HG03175 (cell line): ENCODE measurements at regions not wholly inside any gene's neighbourhood (a gene's known extent, or its start where the extent isn't known, plus 50 kb on each side); places are given as distances from the start of the nearest gene placed in this dataset.
"Not testable (repeated sequence)": the region's sequence is repeated elsewhere in the genome, so short reads cannot be mapped to it uniquely, and the experiment has no call there.

Source experiments
- ATAC-seq: cut with Tn5 transposase; IDR thresholded peaks from one replicate; pipeline ENCODE4 v1.9.1; 2021; ENCODE audit warnings: mild to moderate bottlenecking, moderate library complexity; ENCODE audit not compliant: unreplicated experiment

GRCh38 chr7:52782348-52782747, 253.1 kb upstream of the POM121L12 start:
- ATAC-seq: no peak

- no peak for ATAC-seq
These were observed 254.2 kb upstream of the POM121L12 start for GRCh38 chr7:52781250-52781649.

- ATAC-seq: no peak
These were observed 256.4 kb upstream of the POM121L12 start for GRCh38 chr7:52779004-52779403.

- no peak for ATAC-seq
These were observed 258.2 kb upstream of the POM121L12 start for GRCh38 chr7:52777051-52777822.

- no peak for ATAC-seq
These were observed 259.6 kb upstream of the POM121L12 start for GRCh38 chr7:52775876-52776275.

GRCh38 chr7:52771177-52771576, 264.3 kb upstream of the POM121L12 start:
- ATAC-seq: no peak

- ATAC-seq: no peak
These were observed 270.8 kb upstream of the POM121L12 start for GRCh38 chr7:52764492-52765169.

GRCh38 chr7:52758356-52758755, 277.1 kb upstream of the POM121L12 start:
- no peak for ATAC-seq

GRCh38 chr7:52753855-52754254, 281.6 kb upstream of the POM121L12 start:
- no peak for ATAC-seq

- ATAC-seq: no peak
These were observed 282.5 kb upstream of the POM121L12 start for GRCh38 chr7:52752891-52753290.

- no peak for ATAC-seq
These were observed 285.6 kb upstream of the POM121L12 start for GRCh38 chr7:52749880-52750279.

- ATAC-seq: no peak
These were observed 287.6 kb upstream of the POM121L12 start for GRCh38 chr7:52747817-52748216.

- ATAC-seq: no peak
These were observed 293.7 kb upstream of the POM121L12 start for GRCh38 chr7:52741670-52742290.

GRCh38 chr7:52735656-52736055, 299.8 kb upstream of the POM121L12 start:
- ATAC-seq: no peak

GRCh38 chr7:52728683-52729082, 306.8 kb upstream of the POM121L12 start:
- ATAC-seq: not testable (repeated sequence)

GRCh38 chr7:52727632-52728031, 307.8 kb upstream of the POM121L12 start:
- no peak for ATAC-seq

GRCh38 chr7:52726986-52727385, 308.4 kb upstream of the POM121L12 start:
- ATAC-seq: no peak

GRCh38 chr7:52726493-52726892, 308.9 kb upstream of the POM121L12 start:
- no peak for ATAC-seq

- no peak for ATAC-seq
These were observed 311.8 kb upstream of the POM121L12 start for GRCh38 chr7:52723606-52724005.

- no peak for ATAC-seq
These were observed 314.6 kb upstream of the POM121L12 start for GRCh38 chr7:52720856-52721255.

GRCh38 chr7:52719677-52720076, 315.8 kb upstream of the POM121L12 start:
- no peak for ATAC-seq

- no peak for ATAC-seq
These were observed 319.7 kb upstream of the POM121L12 start for GRCh38 chr7:52715701-52716100.
